GM19240 (cell line): ENCODE measurements at regions not wholly inside any gene's neighbourhood (a gene's known extent, or its start where the extent isn't known, plus 50 kb on each side); places are given as distances from the start of the nearest gene placed in this dataset.

Source experiments
- DNase-seq: peaks from one replicate; pipeline ENCODE4 v3.0.0; 2011; ENCODE audit warnings: low spot score; ENCODE audit not compliant: insufficient read length

- no peak for DNase-seq
These were observed 94.6 kb downstream of the ZPLD1 start for GRCh38 chr3:102529452-102529851.

GRCh38 chr3:102530415-102531181, 95.8 kb downstream of the ZPLD1 start:
- DNase-seq = no peak

- no peak for DNase-seq
These were observed 96.9 kb downstream of the ZPLD1 start for GRCh38 chr3:102531686-102532085.

- no peak for DNase-seq
These were observed 98.1 kb downstream of the ZPLD1 start for GRCh38 chr3:102532901-102533300.

GRCh38 chr3:102533784-102534183, 99.0 kb downstream of the ZPLD1 start:
- DNase-seq = no peak

- DNase-seq = no peak
These were observed 101.6 kb downstream of the ZPLD1 start for GRCh38 chr3:102536456-102536855.

- no peak for DNase-seq
These were observed 102.3 kb downstream of the ZPLD1 start for GRCh38 chr3:102537123-102537522.

- no peak for DNase-seq
These were observed 109.9 kb downstream of the ZPLD1 start for GRCh38 chr3:102544741-102545140.

GRCh38 chr3:102545276-102545675, 110.5 kb downstream of the ZPLD1 start:
- no peak for DNase-seq

GRCh38 chr3:102553876-102554275, 119.1 kb downstream of the ZPLD1 start:
- no peak for DNase-seq

GRCh38 chr3:102570511-102570910, 135.7 kb downstream of the ZPLD1 start:
- DNase-seq = no peak

GRCh38 chr3:102571006-102571405, 136.2 kb downstream of the ZPLD1 start:
- DNase-seq = no peak

- no peak for DNase-seq
These were observed 137.0 kb downstream of the ZPLD1 start for GRCh38 chr3:102571720-102572384.

- DNase-seq = no peak
These were observed 138.7 kb downstream of the ZPLD1 start for GRCh38 chr3:102573483-102574028.

- no peak for DNase-seq
These were observed 139.5 kb downstream of the ZPLD1 start for GRCh38 chr3:102574355-102574754.

GRCh38 chr3:102576651-102577050, 141.8 kb downstream of the ZPLD1 start:
- no peak for DNase-seq

- no peak for DNase-seq
These were observed 142.4 kb downstream of the ZPLD1 start for GRCh38 chr3:102577082-102577789.

- DNase-seq = no peak
These were observed 145.9 kb downstream of the ZPLD1 start for GRCh38 chr3:102580760-102581159.

- no peak for DNase-seq
These were observed 151.7 kb downstream of the ZPLD1 start for GRCh38 chr3:102586485-102586884.

GRCh38 chr3:102593812-102594602, 159.2 kb downstream of the ZPLD1 start:
- no peak for DNase-seq

GRCh38 chr3:102595057-102595456, 160.2 kb downstream of the ZPLD1 start:
- DNase-seq = no peak
